Thyroid gland (tissue), 4 donors: ENCODE measurements at regions not wholly inside any gene's neighbourhood (a gene's known extent, or its start where the extent isn't known, plus 50 kb on each side); places are given as distances from the start of the nearest gene placed in this dataset.

Source experiments
- POLR2A ChIP-seq, 2 donors: fragments of 450-650 bp; IDR thresholded peaks; one replicate each; pipeline ENCODE4 v1.6.1; 2017; ENCODE audit warnings: antibody characterized with exemption in 2 of 2, mild to moderate bottlenecking in 2 of 2, moderate library complexity in 1 of 2
- TF ChIP-seq, protein P1 (sequence below), 6 experiments: fragments of 200-600 bp in 3 of 6; fragments of 450-650 bp in 3 of 6; sonication (generic) in 3 of 6; IDR thresholded peaks; one replicate each; pipeline ENCODE4 v1.5.1; 2016 to 2019; ENCODE audit warnings: antibody characterized with exemption in 6 of 6, mild to moderate bottlenecking in 2 of 6, inconsistent platforms in 1 of 6, moderate library complexity in 1 of 6

DNA sequence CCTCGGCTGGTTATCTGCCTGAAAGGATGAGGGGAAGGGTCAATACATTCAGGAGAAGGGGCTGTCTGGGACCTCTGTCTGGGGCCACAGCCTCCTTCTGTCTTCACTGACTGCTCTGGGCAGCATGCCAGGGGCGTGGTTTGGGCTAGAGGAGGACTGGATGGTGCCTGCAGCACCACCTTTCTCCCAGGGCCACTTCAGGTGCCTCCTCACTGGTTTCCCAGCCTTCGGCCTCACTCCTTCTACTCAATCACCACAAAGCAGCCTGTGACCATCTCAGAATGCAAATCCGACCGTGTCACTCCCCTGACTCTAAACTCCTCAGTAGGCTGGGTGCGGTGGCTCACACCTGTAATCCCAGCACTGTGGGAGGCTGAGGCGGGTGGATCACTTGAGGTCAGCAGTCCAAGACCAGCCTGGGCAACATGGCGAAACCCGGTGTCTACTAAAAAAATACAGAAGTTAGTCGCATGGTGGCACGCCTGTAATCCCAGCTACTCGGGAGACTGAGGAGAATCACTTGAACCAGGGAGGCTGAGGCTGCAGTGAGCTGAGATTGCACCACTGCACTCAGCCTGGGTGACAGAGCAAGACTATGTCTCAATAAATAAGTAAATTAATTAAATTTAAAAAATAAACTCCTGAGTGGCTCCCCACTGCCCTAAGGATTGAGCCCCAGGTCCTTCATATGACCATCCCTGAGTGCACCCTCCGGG, 50.1 kb upstream of the ECE1 start:
- TF ChIP-seq, protein P1, sequence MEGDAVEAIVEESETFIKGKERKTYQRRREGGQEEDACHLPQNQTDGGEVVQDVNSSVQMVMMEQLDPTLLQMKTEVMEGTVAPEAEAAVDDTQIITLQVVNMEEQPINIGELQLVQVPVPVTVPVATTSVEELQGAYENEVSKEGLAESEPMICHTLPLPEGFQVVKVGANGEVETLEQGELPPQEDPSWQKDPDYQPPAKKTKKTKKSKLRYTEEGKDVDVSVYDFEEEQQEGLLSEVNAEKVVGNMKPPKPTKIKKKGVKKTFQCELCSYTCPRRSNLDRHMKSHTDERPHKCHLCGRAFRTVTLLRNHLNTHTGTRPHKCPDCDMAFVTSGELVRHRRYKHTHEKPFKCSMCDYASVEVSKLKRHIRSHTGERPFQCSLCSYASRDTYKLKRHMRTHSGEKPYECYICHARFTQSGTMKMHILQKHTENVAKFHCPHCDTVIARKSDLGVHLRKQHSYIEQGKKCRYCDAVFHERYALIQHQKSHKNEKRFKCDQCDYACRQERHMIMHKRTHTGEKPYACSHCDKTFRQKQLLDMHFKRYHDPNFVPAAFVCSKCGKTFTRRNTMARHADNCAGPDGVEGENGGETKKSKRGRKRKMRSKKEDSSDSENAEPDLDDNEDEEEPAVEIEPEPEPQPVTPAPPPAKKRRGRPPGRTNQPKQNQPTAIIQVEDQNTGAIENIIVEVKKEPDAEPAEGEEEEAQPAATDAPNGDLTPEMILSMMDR (IDR thresholded peaks at IDR 0.05) = no peak
- no peak for TF ChIP-seq POLR2A (IDR thresholded peaks at IDR 0.05)
